T-helper 17 cell (primary cell): ENCODE measurements at regions not wholly inside any gene's neighbourhood (a gene's known extent, or its start where the extent isn't known, plus 50 kb on each side); places are given as distances from the start of the nearest gene placed in this dataset.
"Not testable (repeated sequence)": the region's sequence is repeated elsewhere in the genome, so short reads cannot be mapped to it uniquely, and the experiment has no call there.

Experiments
- ATAC-seq: fragments of 150-1000 bp; cut with Tn5 transposase; 2 replicates; pipeline ENCODE4 v1.10.0; 2021; ENCODE audit warnings: mild to moderate bottlenecking, moderate library complexity
- DNase-seq, 3 donors: peaks; one replicate each; pipeline versions ENCODE4 v3.0.0 to v3.0.0-alpha.2; 2020 to 2021
- H3K9me3 ChIP-seq: one replicate; pipeline ENCODE4 v1.7.0; 2013; ENCODE audit warnings: low read length, mild to moderate bottlenecking; ENCODE audit not compliant: control insufficient read depth, poor library complexity, severe bottlenecking
- H3K27ac Mint-ChIP-seq: one replicate; pipeline ENCODE4 v1.8.0; 2022; ENCODE audit warnings: mild to moderate bottlenecking, moderate library complexity, mixed read lengths
- H3K27me3 Mint-ChIP-seq: one replicate; pipeline ENCODE4 v1.8.0; 2022; ENCODE audit warnings: mixed read lengths
- H3K36me3 Mint-ChIP-seq: one replicate; pipeline ENCODE4 v1.8.0; 2022; ENCODE audit warnings: low read depth, mixed read lengths
- H3K4me1 Mint-ChIP-seq: one replicate; pipeline ENCODE4 v1.8.0; 2022; ENCODE audit warnings: mild to moderate bottlenecking, mixed read lengths
- H3K4me3 Mint-ChIP-seq: one replicate; pipeline ENCODE4 v1.8.0; 2022; ENCODE audit warnings: mild to moderate bottlenecking, moderate library complexity, mixed read lengths

DNA sequence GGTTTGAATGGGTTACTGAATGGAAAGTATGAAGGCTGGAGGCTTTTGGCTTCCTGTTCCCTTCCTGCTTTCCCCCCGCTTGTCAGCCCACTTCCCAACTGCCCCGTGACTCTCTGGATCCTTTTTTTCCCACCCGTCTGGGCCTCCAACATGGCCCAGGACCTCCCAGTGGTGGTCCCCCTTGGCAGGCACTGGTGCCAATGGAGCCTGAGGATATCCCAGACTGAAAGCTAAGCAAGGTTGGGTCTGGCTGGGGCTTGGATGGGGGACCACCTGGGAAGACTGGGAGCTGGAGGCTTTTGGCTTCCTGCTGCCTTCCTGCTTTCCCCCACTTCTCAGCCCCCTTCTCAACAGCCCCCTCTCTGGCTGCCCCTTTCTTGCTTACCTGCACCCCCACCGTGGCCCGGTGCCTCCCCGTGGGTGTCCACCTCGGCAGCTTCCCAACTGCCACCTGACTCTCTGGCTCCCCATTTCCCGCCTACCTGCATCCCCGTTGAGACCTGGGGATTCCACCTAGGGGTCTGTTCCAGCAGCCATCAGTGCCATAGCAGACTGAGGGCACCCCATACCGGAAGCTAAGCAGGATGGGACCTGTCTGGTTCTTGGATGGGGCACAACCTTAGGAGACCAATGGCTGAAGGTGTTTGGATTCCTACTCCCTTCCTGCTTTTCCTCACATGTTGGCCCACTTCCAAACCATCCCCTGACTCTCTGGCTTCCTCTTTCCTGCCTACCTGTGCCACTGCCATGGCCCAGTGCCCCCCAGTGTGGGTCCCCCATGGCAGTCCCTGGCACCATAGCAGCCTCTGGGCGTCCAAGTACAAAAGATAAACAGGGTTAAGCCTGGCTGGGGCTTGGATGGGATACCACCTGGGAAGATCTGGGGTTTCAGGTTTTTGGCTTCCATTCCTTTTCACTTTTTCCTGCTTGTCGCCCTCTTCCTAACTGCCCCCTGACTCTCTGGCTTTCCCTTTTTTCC, 2295.3 kb downstream of the TP53TG3F start:
- H3K27me3 Mint-ChIP-seq, result no peaks in the 10 kb centered on the region
- H3K4me3 Mint-ChIP-seq, result no peak overlapping the region
- no peak for DNase-seq
- no peaks in the 10 kb centered on the region for H3K4me1 Mint-ChIP-seq
- no peak overlapping the region for H3K27ac Mint-ChIP-seq
- no peaks in the 10 kb centered on the region for H3K36me3 Mint-ChIP-seq
- no peak for ATAC-seq
- H3K9me3 ChIP-seq, result no peaks in the 10 kb centered on the region

DNA sequence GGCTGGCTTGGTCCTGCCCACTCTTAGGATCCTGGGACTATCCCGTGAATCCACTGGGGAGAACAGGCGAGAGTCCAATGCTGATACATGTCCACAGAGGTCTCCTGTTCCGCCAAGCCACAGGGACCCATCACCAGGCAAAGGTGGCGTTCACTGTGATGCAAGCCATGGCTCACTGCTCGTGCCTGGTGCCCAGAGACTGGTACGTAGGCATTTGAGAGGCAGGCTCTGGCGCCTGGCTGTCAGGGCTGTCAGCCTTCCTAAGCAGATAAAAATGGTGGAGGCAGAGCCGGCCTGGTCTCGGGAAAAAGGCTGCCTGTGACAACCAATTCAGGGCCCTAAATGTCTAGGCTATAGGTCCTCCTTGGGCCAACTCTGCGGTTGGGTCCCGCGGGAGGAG, 2329.0 kb downstream of the TP53TG3F start:
- Mint-ChIP-seq H3K4me3 (no peak overlapping the region), H3K27me3 (no peaks in the 10 kb centered on the region), H3K36me3 (no peaks in the 10 kb centered on the region), H3K4me1 (no peaks in the 10 kb centered on the region), H3K27ac (no peak overlapping the region)
- DNase-seq, result no peak
- ATAC-seq, result no peak
- H3K9me3 ChIP-seq, result no peaks in the 10 kb centered on the region

- H3K36me3 Mint-ChIP-seq, result no peaks in the 10 kb centered on the region
- no peak overlapping the region for H3K4me3 Mint-ChIP-seq
- ATAC-seq, result no peak
- no peaks in the 10 kb centered on the region for H3K4me1 Mint-ChIP-seq
- no peak overlapping the region for H3K27ac Mint-ChIP-seq
- DNase-seq, result no peak
- H3K27me3 Mint-ChIP-seq, result no peaks in the 10 kb centered on the region
- H3K9me3 ChIP-seq, result no peaks in the 10 kb centered on the region
Measured at GRCh38 chr16:35792516-35793285, 2333.3 kb downstream of the TP53TG3F start.

GRCh38 chr16:35793601-35794000, 2334.2 kb downstream of the TP53TG3F start:
- no peaks in the 10 kb centered on the region for H3K27me3 Mint-ChIP-seq
- no peaks in the 10 kb centered on the region for H3K4me1 Mint-ChIP-seq
- no peak for ATAC-seq
- no peak overlapping the region for H3K4me3 Mint-ChIP-seq
- no peak overlapping the region for H3K27ac Mint-ChIP-seq
- no peaks in the 10 kb centered on the region for H3K36me3 Mint-ChIP-seq
- no peak for DNase-seq
- H3K9me3 ChIP-seq, result peaks cover 2% of the 10 kb centered on the region

GRCh38 chr16:35794896-35795295, 2335.5 kb downstream of the TP53TG3F start:
- DNase-seq, result no peak
- ATAC-seq, result no peak
- Mint-ChIP-seq H3K27ac (no peak overlapping the region), H3K36me3 (no peaks in the 10 kb centered on the region), H3K4me3 (no peak overlapping the region), H3K27me3 (no peaks in the 10 kb centered on the region), H3K4me1 (no peaks in the 10 kb centered on the region)
- H3K9me3 ChIP-seq, result peaks cover 2% of the 10 kb centered on the region

GRCh38 chr16:35795361-35796029, 2336.1 kb downstream of the TP53TG3F start:
- H3K27me3 Mint-ChIP-seq, result no peaks in the 10 kb centered on the region

GRCh38 chr16:35797811-35798210, 2338.4 kb downstream of the TP53TG3F start:
- H3K9me3 ChIP-seq, result peaks cover 6% of the 10 kb centered on the region
- Mint-ChIP-seq H3K27ac (no peak overlapping the region), H3K4me1 (no peaks in the 10 kb centered on the region), H3K27me3 (no peaks in the 10 kb centered on the region), H3K36me3 (no peaks in the 10 kb centered on the region), H3K4me3 (no peak overlapping the region)
- no peak for ATAC-seq
- no peak for DNase-seq

More at GRCh38 chr16:35795361-35796029, 2336.1 kb downstream of the TP53TG3F start:
- H3K27ac Mint-ChIP-seq, result no peak overlapping the region
- no peaks in the 10 kb centered on the region for H3K36me3 Mint-ChIP-seq
- no peak overlapping the region for H3K4me3 Mint-ChIP-seq
- ATAC-seq (no peak), DNase-seq (no peak)
- peaks cover 2% of the 10 kb centered on the region for H3K9me3 ChIP-seq
- H3K4me1 Mint-ChIP-seq, result no peaks in the 10 kb centered on the region

DNA sequence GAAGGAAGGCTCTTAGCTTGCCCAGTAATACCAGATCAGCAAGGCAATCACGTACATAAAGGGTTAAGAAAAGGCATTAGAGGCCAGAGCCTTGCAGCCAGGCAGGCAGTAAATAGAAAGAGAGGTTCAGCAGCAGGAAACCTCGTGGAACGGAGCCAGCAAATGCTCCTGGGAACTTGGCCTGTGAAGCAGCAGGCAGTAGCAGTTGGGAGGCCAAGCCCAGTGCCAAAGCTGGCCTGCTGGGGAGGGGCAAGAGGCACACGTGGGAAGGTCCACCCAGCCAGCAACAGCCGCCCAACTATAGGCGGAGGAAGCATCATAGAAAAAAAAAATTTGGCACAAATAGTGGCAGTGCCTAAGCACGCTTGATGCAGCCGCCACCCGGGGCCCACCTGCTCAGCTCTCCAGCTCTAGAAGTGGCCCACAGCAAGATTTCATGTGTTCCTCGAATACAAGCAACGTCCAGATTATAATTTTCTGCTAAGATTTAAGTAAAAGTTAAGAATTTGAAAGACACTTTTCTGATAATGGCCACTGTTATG, 2339.5 kb downstream of the TP53TG3F start:
- Mint-ChIP-seq H3K36me3 (no peaks in the 10 kb centered on the region), H3K4me3 (no peak overlapping the region), H3K4me1 (no peaks in the 10 kb centered on the region), H3K27ac (no peak overlapping the region), H3K27me3 (no peaks in the 10 kb centered on the region)
- no peak for DNase-seq
- no peak for ATAC-seq
- peaks cover 6% of the 10 kb centered on the region for H3K9me3 ChIP-seq

DNA sequence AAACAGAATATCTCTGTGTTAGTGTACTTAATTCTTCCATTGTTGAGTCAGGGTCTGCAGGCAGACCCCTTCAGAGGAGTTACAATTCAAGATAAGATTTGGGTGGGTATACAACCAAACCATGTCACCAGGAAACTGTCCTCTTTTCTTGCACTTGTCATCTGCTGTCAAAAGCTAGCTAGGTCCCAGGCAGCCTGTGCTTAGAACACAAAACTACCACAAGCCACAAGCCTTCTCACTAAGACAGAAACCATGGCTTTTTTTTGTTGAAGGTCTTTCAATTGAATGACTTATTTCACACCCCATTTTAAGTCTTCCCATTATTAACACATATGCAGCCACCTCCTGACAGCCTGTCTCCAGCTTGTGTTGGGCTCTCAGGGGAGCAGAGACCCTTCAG, 2345.1 kb downstream of the TP53TG3F start:
- not testable (repeated sequence) for ATAC-seq

GRCh38 chr16:35823342-35823741, 2363.9 kb downstream of the TP53TG3F start:
- no peak for ATAC-seq
- no peaks in the 10 kb centered on the region for H3K4me1 Mint-ChIP-seq
- no peaks in the 10 kb centered on the region for H3K27me3 Mint-ChIP-seq
- DNase-seq, result no peak
- H3K9me3 ChIP-seq, result no peaks in the 10 kb centered on the region
- no peaks in the 10 kb centered on the region for H3K36me3 Mint-ChIP-seq
- no peak overlapping the region for H3K4me3 Mint-ChIP-seq
- no peak overlapping the region for H3K27ac Mint-ChIP-seq

More for the DNA sequence above, 2345.1 kb downstream of the TP53TG3F start:
- H3K4me1 Mint-ChIP-seq, H3K27ac Mint-ChIP-seq, H3K27me3 Mint-ChIP-seq, H3K4me3 Mint-ChIP-seq, DNase-seq, H3K9me3 ChIP-seq, H3K36me3 Mint-ChIP-seq: not testable (repeated sequence)

GRCh38 chr16:35841632-35842031, 2382.2 kb downstream of the TP53TG3F start:
- no peak for DNase-seq
- H3K4me1 Mint-ChIP-seq, result no peaks in the 10 kb centered on the region
- H3K36me3 Mint-ChIP-seq, result no peaks in the 10 kb centered on the region

DNA sequence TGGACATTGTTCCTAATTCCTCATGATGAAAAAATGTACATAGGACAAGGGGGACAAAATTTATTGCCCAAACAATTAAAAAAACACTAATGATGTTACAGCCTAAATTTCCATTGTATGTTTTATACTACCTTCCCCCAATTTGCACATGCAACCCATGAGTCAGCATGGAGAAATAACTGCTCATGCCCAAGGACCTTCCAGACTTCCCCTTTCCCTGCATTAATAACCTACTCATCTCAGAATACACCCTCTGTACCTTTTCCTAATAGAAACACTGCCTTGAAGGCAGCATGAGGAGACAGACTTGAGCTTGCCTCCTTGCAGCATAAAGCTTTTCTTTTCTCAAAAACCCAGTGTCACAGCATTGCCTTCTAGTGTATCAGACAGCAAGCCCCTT, 2402.8 kb downstream of the TP53TG3F start:
- no peak overlapping the region for H3K4me3 Mint-ChIP-seq
- no peak for DNase-seq
- no peaks in the 10 kb centered on the region for H3K4me1 Mint-ChIP-seq
- H3K27ac Mint-ChIP-seq, result no peak overlapping the region
- no peak for ATAC-seq
- H3K27me3 Mint-ChIP-seq, result no peaks in the 10 kb centered on the region
- no peaks in the 10 kb centered on the region for H3K36me3 Mint-ChIP-seq
- no peaks in the 10 kb centered on the region for H3K9me3 ChIP-seq

More at GRCh38 chr16:35841632-35842031, 2382.2 kb downstream of the TP53TG3F start:
- Mint-ChIP-seq H3K27ac (no peak overlapping the region), H3K27me3 (no peaks in the 10 kb centered on the region), H3K4me3 (no peak overlapping the region)
- H3K9me3 ChIP-seq, result no peaks in the 10 kb centered on the region
- no peak for ATAC-seq

DNA sequence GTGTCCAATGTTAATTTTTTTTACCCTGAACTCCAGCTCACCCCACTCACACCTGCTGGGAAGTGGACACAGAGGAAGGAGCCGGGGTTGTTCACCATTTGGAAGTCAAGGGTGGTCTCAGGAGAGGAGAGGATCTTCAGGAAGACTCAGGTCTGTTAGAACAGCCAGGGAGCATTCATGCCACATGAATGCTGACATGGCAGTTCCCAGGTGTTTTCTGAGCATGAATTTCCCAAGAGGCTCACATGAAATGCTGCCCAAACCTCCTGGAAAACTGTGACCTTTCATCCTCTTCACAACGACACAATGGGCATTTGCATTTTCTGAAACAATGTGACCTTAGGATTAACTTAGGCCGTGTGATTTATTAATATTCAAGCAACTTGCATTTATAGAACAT, 2409.2 kb downstream of the TP53TG3F start:
- ATAC-seq, result no peak
- Mint-ChIP-seq H3K27me3 (no peaks in the 10 kb centered on the region), H3K36me3 (no peaks in the 10 kb centered on the region), H3K27ac (no peak overlapping the region), H3K4me1 (no peaks in the 10 kb centered on the region), H3K4me3 (no peak overlapping the region)
- peaks cover 3% of the 10 kb centered on the region for H3K9me3 ChIP-seq
- no peak for DNase-seq
